ENCODE measurements at regions not wholly inside any gene's neighbourhood (a gene's known extent, or its start where the extent isn't known, plus 50 kb on each side); places are given as distances from the start of the nearest gene placed in this dataset.

DNA sequence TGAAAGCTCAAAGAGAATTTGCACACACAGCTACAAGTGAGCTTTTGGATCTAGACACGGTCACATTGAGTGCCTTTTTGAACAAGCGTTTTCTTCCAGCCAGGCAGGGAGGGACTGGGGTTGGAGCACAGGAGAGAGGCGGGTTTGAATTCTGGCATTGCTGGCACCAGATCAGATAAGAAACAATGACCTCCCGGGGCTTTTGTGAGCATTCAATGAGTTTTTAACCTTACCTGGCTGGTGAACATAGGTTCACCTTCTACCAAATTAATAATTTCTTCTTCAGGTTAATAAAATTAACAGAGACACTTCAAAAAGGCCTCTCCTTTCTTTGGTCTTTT, 312.9 kb upstream of the MSX2 start:
- no peaks in the 10 kb centered on the region for H3K4me1 ChIP-seq (ENCODE audit: control insufficient read depth, insufficient read depth, low read length)
- no peak overlapping the region for H3K9ac ChIP-seq (ENCODE audit: low read depth, low read length)
- no peaks in the 10 kb centered on the region for H3K27me3 ChIP-seq (ENCODE audit: control insufficient read depth, insufficient read depth, low read length)
- H3K36me3 ChIP-seq (ENCODE audit: control insufficient read depth, insufficient read depth, low read length): no peaks in the 10 kb centered on the region
- no peak overlapping the region for H3K4me3 ChIP-seq (ENCODE audit: low read depth, low read length)
- no peaks in the 10 kb centered on the region for H3K9me3 ChIP-seq (ENCODE audit: control insufficient read depth, insufficient read depth, low read length)

DNA sequence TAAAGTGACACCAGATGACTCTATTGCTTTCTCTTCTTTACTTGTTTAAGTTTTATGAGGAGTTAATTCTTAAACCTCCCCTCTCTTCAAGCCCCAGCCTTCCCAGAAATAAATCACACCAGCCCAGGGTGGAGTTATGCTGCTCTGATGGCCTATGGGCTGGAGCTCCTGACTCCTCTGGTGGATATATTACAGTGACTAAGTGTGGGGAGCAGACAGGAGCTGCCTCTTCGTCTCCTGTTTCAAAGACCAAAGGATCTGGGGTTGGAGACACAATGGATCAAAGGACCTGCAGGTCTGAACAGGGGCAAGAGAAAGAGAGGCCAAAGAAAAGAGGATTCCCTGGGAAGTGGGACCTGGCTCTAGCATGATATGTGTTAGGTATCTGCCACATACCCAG, 312.0 kb upstream of the MSX2 start:
- H3K4me1 ChIP-seq (ENCODE audit: control insufficient read depth, insufficient read depth, low read length): no peaks in the 10 kb centered on the region
- H3K36me3 ChIP-seq (ENCODE audit: control insufficient read depth, insufficient read depth, low read length): no peaks in the 10 kb centered on the region
- no peak overlapping the region for H3K4me3 ChIP-seq (ENCODE audit: low read depth, low read length)
- no peaks in the 10 kb centered on the region for H3K9me3 ChIP-seq (ENCODE audit: control insufficient read depth, insufficient read depth, low read length)
- H3K9ac ChIP-seq (ENCODE audit: low read depth, low read length): no peak overlapping the region
- H3K27me3 ChIP-seq (ENCODE audit: control insufficient read depth, insufficient read depth, low read length): no peaks in the 10 kb centered on the region

- no peaks in the 10 kb centered on the region for H3K36me3 ChIP-seq (ENCODE audit: control insufficient read depth, insufficient read depth, low read length)
- no peak overlapping the region for H3K4me3 ChIP-seq (ENCODE audit: low read depth, low read length)
- no peak overlapping the region for H3K9ac ChIP-seq (ENCODE audit: low read depth, low read length)
- no peaks in the 10 kb centered on the region for H3K27me3 ChIP-seq (ENCODE audit: control insufficient read depth, insufficient read depth, low read length)
- H3K9me3 ChIP-seq (ENCODE audit: control insufficient read depth, insufficient read depth, low read length): no peaks in the 10 kb centered on the region
- no peaks in the 10 kb centered on the region for H3K4me1 ChIP-seq (ENCODE audit: control insufficient read depth, insufficient read depth, low read length)
Observed at GRCh38 chr5:174412941-174413340, 311.4 kb upstream of the MSX2 start.

GRCh38 chr5:174413567-174414314, 310.6 kb upstream of the MSX2 start:
- Histone ChIP-seq H3K27me3 (ENCODE audit: control insufficient read depth, insufficient read depth, low read length) (no peaks in the 10 kb centered on the region), H3K4me3 (ENCODE audit: low read depth, low read length) (no peak overlapping the region), H3K4me1 (ENCODE audit: control insufficient read depth, insufficient read depth, low read length) (no peaks in the 10 kb centered on the region), H3K9me3 (ENCODE audit: control insufficient read depth, insufficient read depth, low read length) (no peaks in the 10 kb centered on the region), H3K9ac (ENCODE audit: low read depth, low read length) (no peak overlapping the region), H3K36me3 (ENCODE audit: control insufficient read depth, insufficient read depth, low read length) (no peaks in the 10 kb centered on the region)

DNA sequence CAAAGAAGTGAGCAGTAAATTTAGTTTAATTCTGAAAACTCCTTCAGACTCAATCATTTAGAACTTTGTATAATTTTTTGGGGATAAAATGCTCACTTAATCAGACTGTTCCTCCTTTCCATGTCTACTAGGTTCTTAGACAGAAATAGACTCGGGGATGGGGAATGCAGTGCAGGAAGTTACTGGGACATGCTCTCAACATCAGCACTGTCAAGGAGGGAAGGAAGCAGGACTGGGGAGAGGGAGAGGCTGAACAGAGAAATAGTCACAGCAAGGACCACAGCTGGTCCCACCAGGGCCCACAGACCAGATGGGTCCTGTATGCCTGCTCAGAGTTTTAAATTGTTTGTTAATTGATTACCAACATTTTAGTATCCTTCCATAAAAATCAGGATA, 310.1 kb upstream of the MSX2 start:
- H3K27me3 ChIP-seq (ENCODE audit: control insufficient read depth, insufficient read depth, low read length): peaks cover under 1% of the 10 kb centered on the region
- no peaks in the 10 kb centered on the region for H3K36me3 ChIP-seq (ENCODE audit: control insufficient read depth, insufficient read depth, low read length)
- H3K9ac ChIP-seq (ENCODE audit: low read depth, low read length): no peak overlapping the region
- no peaks in the 10 kb centered on the region for H3K4me1 ChIP-seq (ENCODE audit: control insufficient read depth, insufficient read depth, low read length)
- no peaks in the 10 kb centered on the region for H3K9me3 ChIP-seq (ENCODE audit: control insufficient read depth, insufficient read depth, low read length)
- H3K4me3 ChIP-seq (ENCODE audit: low read depth, low read length): no peak overlapping the region

GRCh38 chr5:174418809-174419539, 305.4 kb upstream of the MSX2 start:
- H3K9me3 ChIP-seq (ENCODE audit: control insufficient read depth, insufficient read depth, low read length): no peaks in the 10 kb centered on the region
- H3K27me3 ChIP-seq (ENCODE audit: control insufficient read depth, insufficient read depth, low read length): peaks cover 2% of the 10 kb centered on the region
- no peak overlapping the region for H3K9ac ChIP-seq (ENCODE audit: low read depth, low read length)
- peak overlapping the region; percentile 50 for H3K4me3 ChIP-seq (ENCODE audit: low read depth, low read length)
- H3K4me1 ChIP-seq (ENCODE audit: control insufficient read depth, insufficient read depth, low read length): no peaks in the 10 kb centered on the region
- no peaks in the 10 kb centered on the region for H3K36me3 ChIP-seq (ENCODE audit: control insufficient read depth, insufficient read depth, low read length)

GRCh38 chr5:174419540-174420132, 304.7 kb upstream of the MSX2 start:
- H3K4me3 ChIP-seq (ENCODE audit: low read depth, low read length): peak overlapping the region; percentile 50
- H3K27me3 ChIP-seq (ENCODE audit: control insufficient read depth, insufficient read depth, low read length): peaks cover 2% of the 10 kb centered on the region
- H3K9ac ChIP-seq (ENCODE audit: low read depth, low read length): no peak overlapping the region
- H3K9me3 ChIP-seq (ENCODE audit: control insufficient read depth, insufficient read depth, low read length): no peaks in the 10 kb centered on the region
- no peaks in the 10 kb centered on the region for H3K36me3 ChIP-seq (ENCODE audit: control insufficient read depth, insufficient read depth, low read length)
- no peaks in the 10 kb centered on the region for H3K4me1 ChIP-seq (ENCODE audit: control insufficient read depth, insufficient read depth, low read length)

GRCh38 chr5:174420651-174421407, 303.6 kb upstream of the MSX2 start:
- Histone ChIP-seq H3K4me1 (ENCODE audit: control insufficient read depth, insufficient read depth, low read length) (no peaks in the 10 kb centered on the region), H3K27me3 (ENCODE audit: control insufficient read depth, insufficient read depth, low read length) (peaks cover 2% of the 10 kb centered on the region), H3K4me3 (ENCODE audit: low read depth, low read length) (no peak overlapping the region), H3K9ac (ENCODE audit: low read depth, low read length) (no peak overlapping the region), H3K9me3 (ENCODE audit: control insufficient read depth, insufficient read depth, low read length) (no peaks in the 10 kb centered on the region), H3K36me3 (ENCODE audit: control insufficient read depth, insufficient read depth, low read length) (no peaks in the 10 kb centered on the region)

GRCh38 chr5:174421408-174421805, 303.0 kb upstream of the MSX2 start:
- Histone ChIP-seq H3K9me3 (ENCODE audit: control insufficient read depth, insufficient read depth, low read length) (no peaks in the 10 kb centered on the region), H3K9ac (ENCODE audit: low read depth, low read length) (no peak overlapping the region), H3K36me3 (ENCODE audit: control insufficient read depth, insufficient read depth, low read length) (no peaks in the 10 kb centered on the region), H3K4me1 (ENCODE audit: control insufficient read depth, insufficient read depth, low read length) (no peaks in the 10 kb centered on the region), H3K27me3 (ENCODE audit: control insufficient read depth, insufficient read depth, low read length) (peaks cover 2% of the 10 kb centered on the region), H3K4me3 (ENCODE audit: low read depth, low read length) (no peak overlapping the region)

- H3K9me3 ChIP-seq (ENCODE audit: control insufficient read depth, insufficient read depth, low read length): no peaks in the 10 kb centered on the region
- H3K9ac ChIP-seq (ENCODE audit: low read depth, low read length): no peak overlapping the region
- no peak overlapping the region for H3K4me3 ChIP-seq (ENCODE audit: low read depth, low read length)
- peaks cover 2% of the 10 kb centered on the region for H3K27me3 ChIP-seq (ENCODE audit: control insufficient read depth, insufficient read depth, low read length)
- no peaks in the 10 kb centered on the region for H3K36me3 ChIP-seq (ENCODE audit: control insufficient read depth, insufficient read depth, low read length)
- no peaks in the 10 kb centered on the region for H3K4me1 ChIP-seq (ENCODE audit: control insufficient read depth, insufficient read depth, low read length)
Observed at GRCh38 chr5:174423558-174423957, 300.8 kb upstream of the MSX2 start.

- Histone ChIP-seq H3K4me3 (ENCODE audit: low read depth, low read length) (no peak overlapping the region), H3K4me1 (ENCODE audit: control insufficient read depth, insufficient read depth, low read length) (no peaks in the 10 kb centered on the region), H3K27me3 (ENCODE audit: control insufficient read depth, insufficient read depth, low read length) (peaks cover under 1% of the 10 kb centered on the region), H3K9me3 (ENCODE audit: control insufficient read depth, insufficient read depth, low read length) (no peaks in the 10 kb centered on the region), H3K9ac (ENCODE audit: low read depth, low read length) (no peak overlapping the region), H3K36me3 (ENCODE audit: control insufficient read depth, insufficient read depth, low read length) (no peaks in the 10 kb centered on the region)
Observed at GRCh38 chr5:174424219-174425053, 299.9 kb upstream of the MSX2 start.

All from iPS-15b (cell line).